NOMO-1 (cell line): ENCODE measurements at regions not wholly inside any gene's neighbourhood (a gene's known extent, or its start where the extent isn't known, plus 50 kb on each side); places are given as distances from the start of the nearest gene placed in this dataset.
"Not testable (repeated sequence)": the region's sequence is repeated elsewhere in the genome, so short reads cannot be mapped to it uniquely, and the experiment has no call there.

ENCODE experiments used
- DNase-seq, 2 experiments: peaks; one replicate each; lab custom pipeline; 2025; ENCODE audit not compliant: unreplicated experiment in 2 of 2; lab: John Stamatoyannopoulos, UW

DNA sequence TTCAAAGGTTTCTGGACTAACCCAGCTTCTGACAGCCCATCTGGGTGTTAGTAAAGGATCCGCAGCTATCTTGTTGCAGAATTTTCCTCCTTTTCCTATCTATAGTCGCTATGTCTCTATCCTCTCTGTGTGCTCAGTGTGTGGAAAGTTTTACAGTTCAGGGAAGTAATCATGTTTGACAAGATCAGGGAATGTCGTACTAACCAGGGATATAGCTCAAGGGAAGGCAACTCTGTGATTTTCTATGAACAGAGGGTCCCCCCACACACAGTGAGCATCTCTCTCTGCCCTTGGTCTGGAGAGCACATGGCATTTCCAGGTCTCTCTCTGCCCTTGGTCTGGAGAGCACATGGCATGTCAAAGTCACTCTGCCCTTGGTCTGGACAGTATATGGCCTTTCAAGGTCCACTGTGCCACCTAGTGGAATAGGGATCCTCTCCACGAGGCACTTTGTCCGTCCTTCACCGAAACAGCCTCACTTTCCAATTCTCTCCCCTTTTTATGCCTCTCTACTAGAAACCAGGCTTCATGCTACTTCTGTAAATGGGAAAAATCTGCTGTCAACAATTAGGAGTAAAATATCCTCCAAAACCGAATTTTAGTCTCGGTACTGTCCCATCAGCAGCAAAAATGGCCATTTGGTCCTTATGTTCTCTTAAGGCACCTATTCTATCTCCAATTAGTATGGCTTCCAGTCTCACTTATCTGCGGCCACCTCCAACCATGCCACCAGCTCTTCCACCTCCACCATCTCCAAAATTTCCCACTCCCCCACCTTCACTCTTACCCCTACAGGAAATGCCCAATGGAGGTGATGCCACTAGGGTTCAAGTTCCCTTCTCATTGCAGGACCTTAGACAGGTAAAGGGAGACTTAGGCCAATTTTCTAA lies 88.7 kb downstream of the IGLL5 start:
- DNase-seq: no peak

GRCh38 chr22:22977479-22978200 lies 90.0 kb downstream of the IGLL5 start:
- DNase-seq: no peak

- no peak for DNase-seq
These were observed 91.0 kb downstream of the IGLL5 start for GRCh38 chr22:22978637-22979036.

DNA sequence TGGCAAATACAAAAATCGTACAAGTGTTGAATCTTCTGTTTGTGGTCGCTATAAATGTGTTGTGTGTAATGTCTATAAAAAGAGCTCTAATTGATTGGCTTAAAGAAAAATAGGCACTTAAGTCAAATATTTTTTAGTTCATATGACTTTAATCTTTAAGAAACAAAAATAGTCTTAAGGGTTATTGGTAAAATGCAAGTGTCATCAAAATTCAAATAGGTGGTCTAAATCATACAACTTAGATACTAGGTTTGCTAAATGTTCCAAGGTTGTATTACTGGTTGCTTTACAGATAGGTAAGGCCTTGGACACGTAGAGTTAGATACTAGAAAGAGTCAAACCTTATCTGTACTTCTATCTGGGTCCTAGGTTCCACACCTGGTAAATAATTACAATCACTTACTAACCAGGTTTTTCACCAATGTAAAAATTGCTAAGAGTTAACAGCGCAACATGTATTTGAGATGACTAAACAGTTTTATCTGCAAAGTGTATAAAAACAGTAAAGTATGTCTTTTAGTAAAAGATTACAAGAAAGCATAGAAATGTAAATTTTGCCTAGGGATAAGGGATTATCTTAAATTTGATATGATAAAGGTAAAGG lies 91.1 kb upstream of the GNAZ start:
- DNase-seq: no peak

DNA sequence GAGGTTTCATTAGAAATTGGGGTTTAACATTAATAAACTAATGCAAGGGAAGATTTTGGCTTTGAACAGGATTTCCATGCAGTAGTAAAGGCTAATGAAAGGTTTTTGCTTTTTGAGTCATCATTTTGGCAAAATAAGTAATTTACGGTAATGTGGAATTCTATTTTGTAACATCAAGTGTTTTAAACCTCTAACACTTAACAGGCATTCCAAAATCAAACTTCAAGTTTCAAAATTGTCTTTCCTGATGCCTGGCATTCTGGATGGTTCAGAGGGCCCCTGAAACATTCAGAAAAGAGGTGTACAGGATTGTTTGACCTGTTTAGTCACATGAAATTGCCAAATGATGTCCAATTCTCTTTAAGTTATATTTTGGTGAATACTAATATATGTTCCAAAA lies 90.4 kb upstream of the GNAZ start:
- no peak for DNase-seq

GRCh38 chr22:22981670-22982571 lies 88.4 kb upstream of the GNAZ start:
- no peak for DNase-seq

GRCh38 chr22:22982616-22983015 lies 87.7 kb upstream of the GNAZ start:
- no peak for DNase-seq

DNA sequence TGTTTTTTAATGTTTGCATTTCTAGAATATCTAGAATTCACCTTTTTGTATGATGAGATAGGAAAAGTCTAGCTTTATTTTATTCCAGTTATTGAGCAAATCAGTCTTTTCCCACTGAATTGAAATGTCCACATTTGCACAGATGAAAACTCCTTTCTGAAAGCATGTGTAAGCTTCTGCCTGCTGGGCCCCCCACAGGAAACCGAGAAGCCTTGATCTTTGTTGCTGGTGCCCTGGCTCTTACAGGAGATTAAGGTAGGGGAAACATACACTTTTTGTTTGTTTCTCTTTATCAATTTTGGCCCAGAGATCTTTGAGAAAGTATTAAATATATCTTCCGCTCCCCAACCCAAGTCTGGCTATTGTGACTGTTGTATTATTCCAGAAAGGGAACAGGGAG lies 87.2 kb upstream of the GNAZ start:
- DNase-seq: no peak

- DNase-seq: no peak
These were observed 86.5 kb upstream of the GNAZ start for GRCh38 chr22:22983816-22984215.

GRCh38 chr22:22984967-22985366 lies 85.4 kb upstream of the GNAZ start:
- DNase-seq: no peak

DNA sequence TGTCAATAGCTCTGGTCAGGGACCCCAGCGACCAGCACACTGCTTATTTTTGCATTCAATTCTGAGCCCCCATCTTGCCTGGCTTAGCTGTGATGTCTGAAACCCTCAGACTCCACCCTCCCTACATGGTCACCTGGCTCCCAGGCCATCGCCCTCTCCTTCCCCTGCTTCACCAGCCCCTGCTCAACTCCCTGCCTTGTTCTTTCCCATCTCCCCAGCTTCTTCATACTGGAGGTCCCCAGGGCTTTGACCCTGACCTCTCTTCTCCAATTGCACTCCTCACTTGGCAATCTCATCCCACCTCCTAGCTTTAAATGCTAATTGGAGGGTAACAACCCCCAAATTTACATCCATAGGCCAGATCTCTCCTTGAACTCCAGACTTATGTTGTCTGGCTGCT lies 84.3 kb upstream of the GNAZ start:
- DNase-seq: no peak

DNA sequence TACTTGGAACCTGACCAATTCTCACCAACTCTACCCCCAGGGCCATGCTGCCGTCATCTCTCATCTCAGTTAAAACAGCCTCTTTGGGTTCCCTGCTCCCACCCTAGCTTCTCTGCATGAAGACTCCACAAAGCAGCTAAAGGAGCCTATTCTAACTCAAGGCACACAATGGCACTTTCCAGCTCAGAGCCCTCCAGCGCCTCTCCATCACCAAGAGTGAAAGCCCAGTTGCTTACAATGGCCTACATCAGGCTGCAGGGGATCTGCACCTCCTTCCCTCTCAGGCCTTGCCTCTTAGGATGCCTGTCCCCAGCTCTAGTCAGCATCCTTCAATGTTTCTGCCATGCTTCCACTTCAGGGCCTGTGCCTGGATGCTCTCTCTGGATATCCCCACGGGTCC lies 83.7 kb upstream of the GNAZ start:
- DNase-seq: no peak

DNA sequence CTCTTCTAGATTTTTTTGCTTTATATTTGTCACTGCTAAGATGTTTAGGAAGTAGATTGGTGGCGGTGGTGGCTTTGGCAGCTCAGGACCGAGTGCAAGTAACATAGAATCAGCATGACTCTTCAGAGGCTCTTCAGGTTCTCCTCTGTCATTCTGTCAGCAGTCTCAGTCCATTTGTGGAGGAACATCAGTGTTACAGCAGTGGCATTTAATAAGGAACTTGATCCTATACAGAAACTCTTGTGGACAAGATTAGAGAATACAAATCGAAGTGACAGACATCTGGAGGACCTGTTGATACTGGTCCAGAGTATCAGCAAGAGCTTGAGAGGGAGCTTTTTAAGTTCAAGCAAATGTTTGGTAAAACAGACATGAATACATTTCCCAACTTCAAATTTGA lies 82.2 kb upstream of the GNAZ start:
- DNase-seq: no peak

GRCh38 chr22:22988785-22989184 lies 81.5 kb upstream of the GNAZ start:
- no peak for DNase-seq

- no peak for DNase-seq
These were observed 80.5 kb upstream of the GNAZ start for GRCh38 chr22:22989856-22990255.

DNA sequence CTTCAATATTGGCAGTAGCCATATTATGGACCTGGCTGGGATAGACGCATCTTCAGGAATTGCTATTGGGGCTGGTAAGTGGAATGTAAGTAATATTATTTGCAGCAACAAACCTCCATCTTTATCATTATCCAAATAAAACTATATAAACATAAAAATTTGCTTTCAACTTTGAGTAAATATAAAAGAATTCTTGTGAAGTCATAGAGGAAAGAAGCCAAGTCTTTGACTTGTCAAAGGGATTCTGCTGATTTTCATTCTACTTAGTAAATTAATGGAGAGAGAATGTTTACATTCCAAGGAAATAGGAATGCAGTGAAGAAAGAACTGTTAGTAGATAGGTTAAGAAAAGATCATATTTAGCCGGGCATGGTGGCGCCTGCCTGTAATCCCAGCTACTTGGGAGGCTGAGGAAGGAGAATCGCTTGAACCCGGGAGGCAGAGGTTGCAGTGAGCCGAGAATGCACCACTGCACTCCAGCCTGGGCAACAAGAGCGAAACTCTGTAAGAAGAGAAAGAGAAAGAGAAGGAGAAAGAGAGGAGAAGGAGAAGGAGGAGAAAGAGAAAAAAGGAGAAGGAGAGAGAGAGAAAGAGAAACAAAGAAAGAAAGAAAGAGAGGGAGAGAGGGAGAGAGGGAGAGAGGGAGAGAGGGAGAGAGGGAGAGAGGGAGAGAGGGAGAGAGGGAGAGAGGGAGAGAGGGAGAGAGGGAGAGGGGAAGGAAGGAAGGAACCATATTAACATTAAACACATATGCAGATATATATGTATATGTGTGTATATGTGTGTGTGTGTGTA lies 79.4 kb upstream of the GNAZ start:
- DNase-seq: not testable (repeated sequence)

GRCh38 chr22:22992474-22992873 lies 77.8 kb upstream of the GNAZ start:
- DNase-seq: no peak

DNA sequence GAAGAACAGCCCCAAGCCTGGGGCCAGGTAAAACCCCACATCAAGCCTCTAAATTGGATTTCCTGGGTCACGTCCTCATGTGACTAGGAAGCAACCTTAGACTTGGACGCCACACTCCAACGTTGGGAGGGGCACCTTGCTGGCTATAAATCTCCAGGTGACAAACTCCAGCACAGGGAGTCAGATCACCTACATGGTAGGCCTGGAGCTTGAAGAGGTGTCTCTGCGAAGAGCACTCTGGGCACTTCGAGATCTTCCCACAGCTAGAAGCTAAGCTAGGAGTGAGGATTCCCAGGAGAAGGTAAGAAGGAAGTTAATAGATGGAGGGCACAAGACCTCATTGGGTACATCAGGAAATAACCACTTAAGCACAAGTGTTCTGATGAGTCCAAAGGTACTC lies 77.1 kb upstream of the GNAZ start:
- DNase-seq: no peak

DNA sequence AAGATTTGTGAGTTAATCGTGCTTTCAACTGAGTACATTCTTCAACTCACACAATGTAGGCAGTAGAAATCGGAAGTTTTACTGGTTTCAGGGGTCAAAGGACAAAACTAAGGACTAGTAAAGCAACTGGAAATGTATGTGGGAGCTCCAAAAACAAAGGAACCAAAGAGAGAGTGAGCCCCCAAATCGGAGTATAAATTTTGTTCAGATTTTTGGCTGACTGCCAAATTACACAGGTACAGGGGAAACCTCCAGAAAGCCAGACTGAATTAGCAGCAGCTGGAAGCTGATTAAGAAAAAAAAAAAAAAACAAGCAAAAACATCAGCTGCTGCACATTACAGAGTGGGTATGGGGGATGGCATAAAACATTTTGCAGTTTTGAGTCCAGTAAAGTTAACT lies 75.2 kb upstream of the GNAZ start:
- no peak for DNase-seq
